ENCODE measurements at regions not wholly inside any gene's neighbourhood (a gene's known extent, or its start where the extent isn't known, plus 50 kb on each side); places are given as distances from the start of the nearest gene placed in this dataset.

Small RNAs in the stretch of these regions (small RNA-seq; reads per million reads assigned to genes)
- gene AL627309.7 = 0 reads per million in 4 donors
- gene MIR6859-1 = 0 reads per million in 4 donors
- 0 reads per million in 4 donors for gene MIR6859-2
- 0 reads per million in 4 donors for gene RNU6-1100P

Measured in upper lobe of left lung (tissue), 4 donors.